GM12874 (cell line): ENCODE measurements at regions not wholly inside any gene's neighbourhood (a gene's known extent, or its start where the extent isn't known, plus 50 kb on each side); places are given as distances from the start of the nearest gene placed in this dataset.

ENCODE experiments used
- TF ChIP-seq, protein P1 (sequence below): IDR thresholded peaks from 2 replicates; pipeline ENCODE4 v1.5.1; 2011; ENCODE audit warnings: low read depth, mild to moderate bottlenecking, control low read depth, low read length, moderate library complexity; ENCODE audit not compliant: insufficient read depth

DNA sequence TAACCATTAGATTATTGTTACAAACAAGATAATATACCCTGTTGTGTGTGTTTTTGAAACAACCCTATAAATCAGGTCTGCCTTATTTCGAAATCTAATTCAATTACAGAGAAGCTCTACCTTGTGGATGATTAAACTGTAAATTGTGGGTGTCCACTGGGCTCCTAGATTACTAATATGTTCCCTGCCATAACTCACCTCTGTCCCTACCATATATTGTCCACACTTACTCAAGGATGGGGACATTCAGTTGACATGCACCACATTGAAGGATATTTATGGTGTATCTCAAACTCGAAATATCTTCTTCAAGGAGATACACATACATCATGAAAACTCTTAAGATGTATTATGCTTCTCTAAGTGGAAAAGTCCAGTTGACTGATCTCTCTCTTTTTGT is 617.6 kb upstream of the EEF2KMT start:
- TF ChIP-seq, protein P1, sequence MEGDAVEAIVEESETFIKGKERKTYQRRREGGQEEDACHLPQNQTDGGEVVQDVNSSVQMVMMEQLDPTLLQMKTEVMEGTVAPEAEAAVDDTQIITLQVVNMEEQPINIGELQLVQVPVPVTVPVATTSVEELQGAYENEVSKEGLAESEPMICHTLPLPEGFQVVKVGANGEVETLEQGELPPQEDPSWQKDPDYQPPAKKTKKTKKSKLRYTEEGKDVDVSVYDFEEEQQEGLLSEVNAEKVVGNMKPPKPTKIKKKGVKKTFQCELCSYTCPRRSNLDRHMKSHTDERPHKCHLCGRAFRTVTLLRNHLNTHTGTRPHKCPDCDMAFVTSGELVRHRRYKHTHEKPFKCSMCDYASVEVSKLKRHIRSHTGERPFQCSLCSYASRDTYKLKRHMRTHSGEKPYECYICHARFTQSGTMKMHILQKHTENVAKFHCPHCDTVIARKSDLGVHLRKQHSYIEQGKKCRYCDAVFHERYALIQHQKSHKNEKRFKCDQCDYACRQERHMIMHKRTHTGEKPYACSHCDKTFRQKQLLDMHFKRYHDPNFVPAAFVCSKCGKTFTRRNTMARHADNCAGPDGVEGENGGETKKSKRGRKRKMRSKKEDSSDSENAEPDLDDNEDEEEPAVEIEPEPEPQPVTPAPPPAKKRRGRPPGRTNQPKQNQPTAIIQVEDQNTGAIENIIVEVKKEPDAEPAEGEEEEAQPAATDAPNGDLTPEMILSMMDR: no peak

DNA sequence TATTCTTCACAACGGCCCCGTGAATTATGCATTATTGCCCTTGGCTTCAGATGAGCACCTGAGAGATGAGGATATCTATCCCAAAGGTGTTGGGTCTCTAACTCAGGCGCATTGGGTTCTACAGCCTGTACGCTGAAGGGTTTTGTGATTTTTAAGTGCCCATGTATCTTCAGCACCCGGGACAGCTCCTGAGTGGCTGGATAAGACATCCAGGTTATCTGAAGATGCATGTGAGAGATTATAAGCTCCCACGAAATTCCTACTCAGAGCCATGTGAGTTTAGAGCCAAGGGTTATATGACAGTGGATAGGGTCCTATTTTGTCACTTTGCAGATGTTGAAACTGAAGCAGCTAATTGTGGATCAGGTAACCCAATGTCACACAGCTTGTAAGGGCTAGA is 612.3 kb upstream of the EEF2KMT start:
- TF ChIP-seq, protein P1: no peak

DNA sequence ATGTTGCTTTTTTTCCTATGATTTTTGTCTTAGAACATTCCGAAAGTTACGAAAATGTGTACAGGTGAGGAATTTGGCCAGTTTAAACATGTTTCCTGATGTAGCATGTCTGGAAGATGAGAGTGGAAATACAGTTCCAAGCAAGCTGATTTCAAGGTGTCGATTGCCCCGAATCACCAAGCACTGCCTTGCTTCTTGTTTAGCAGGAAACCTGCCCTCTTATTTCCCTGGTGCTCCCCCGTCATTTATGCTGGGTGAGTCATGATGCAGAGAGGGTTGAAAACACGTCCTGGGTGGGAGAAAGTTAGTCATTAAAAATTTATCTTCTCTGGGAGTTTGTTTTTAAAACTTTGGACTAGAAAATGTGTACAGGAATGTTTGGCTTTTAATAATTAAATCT is 608.6 kb upstream of the EEF2KMT start:
- TF ChIP-seq, protein P1: no peak

DNA sequence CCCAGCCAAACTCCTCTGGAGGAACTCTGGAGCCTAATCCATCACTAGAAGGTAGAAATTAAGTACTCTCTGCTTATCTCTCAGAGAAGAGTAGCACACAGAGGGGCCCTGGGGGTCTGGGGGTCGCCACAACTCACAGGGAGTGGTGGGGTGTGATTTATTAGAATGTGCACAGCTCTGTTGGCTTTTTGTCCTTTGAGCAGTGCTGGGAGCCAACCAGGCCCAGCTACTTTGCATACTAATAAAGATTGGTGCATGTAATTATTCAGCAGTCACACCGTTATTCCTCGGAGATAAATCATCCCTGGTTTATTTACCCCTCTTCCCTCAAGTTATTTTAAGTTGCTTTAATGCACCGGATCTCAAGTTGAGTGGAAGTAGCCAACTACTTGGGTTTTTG is 606.7 kb upstream of the EEF2KMT start:
- TF ChIP-seq, protein P1: no peak

DNA sequence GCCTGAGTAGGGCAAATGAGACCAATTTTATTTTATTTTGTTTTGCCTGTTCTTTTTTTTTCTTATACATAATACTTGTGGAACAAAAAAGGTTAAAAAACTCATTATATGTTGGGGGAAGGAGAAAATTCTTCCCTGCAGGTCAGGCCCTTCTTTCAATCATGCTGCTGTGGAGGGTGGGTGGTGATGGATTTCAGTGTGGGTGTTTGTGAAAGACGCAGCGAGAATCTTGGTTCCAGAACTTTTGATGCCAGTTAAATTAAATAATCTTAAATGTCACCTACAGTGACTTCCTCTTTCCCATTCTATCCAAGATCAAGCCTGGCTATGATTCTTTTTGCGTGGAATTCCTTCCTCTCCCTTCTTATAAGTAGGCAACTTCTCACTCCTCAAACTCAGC is 595.8 kb upstream of the EEF2KMT start:
- TF ChIP-seq, protein P1: no peak

DNA sequence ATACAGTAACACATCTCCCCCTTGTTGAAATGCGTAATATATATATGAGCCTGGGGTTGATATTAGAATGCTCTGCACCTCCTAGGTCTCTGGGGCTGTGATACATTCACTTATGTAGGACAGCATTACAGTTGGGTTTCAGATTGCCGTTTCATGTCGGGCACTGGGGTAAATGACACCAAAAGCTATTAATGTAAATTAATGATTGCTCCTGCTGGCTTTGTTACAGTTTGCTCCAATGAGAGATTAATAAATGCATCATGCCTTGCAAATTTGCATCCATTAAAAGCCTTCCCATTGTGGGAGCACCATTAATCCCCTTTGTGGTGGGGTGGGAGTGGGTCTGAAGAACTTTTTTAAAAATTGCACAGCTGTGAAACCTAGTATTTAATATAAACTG is 584.4 kb upstream of the EEF2KMT start:
- TF ChIP-seq, protein P1: no peak

DNA sequence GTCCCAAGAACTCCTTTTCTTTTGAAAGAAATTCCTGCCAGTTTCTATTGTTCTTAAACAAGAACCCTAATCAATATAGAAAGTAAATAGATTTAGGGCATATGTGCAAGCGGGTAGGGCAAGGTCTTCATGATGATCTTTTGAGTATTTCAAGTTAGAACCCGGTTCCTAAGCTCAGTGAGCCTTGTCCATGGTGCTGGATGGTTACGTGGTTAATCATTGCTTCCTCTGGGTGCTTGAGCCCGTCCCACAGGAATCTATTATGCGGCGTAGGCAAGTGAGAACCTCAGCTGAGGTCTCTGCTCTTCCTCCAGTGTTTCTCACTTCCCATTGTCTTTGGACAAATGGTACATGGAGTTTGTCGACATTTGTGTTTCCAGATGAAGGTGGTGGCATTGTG is 580.8 kb upstream of the EEF2KMT start:
- TF ChIP-seq, protein P1: no peak

DNA sequence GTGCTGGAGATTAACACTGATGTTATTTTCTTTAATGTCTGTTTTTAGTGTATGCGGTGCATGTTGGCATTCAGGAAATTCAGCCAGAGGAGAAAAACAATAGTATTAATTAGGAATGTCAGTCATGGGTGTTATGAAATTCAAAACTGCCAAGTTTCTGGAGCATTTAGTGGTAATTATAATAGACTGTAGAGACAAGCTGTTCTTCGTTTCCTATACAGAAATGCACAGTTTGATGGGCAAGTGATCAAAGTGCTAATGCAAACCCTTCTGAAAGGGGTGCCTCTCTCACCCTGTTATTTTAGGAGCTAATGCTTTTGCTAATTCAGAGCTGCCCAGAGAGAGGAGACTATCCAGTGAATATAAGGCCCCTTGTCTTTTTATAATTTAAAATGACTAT is 573.8 kb upstream of the EEF2KMT start:
- TF ChIP-seq, protein P1: no peak
